LNCAP (cell line): ENCODE measurements at regions not wholly inside any gene's neighbourhood (a gene's known extent, or its start where the extent isn't known, plus 50 kb on each side); places are given as distances from the start of the nearest gene placed in this dataset.

ENCODE experiments used
- CTCF ChIP-seq: fragments of 450-650 bp; IDR thresholded peaks from 2 replicates; pipeline ENCODE4 v1.5.1; 2017; ENCODE audit warnings: mild to moderate bottlenecking

GRCh38 chr1:191575746-191576145, 582.5 kb upstream of the RGS18 start:
- no peak for TF ChIP-seq CTCF

GRCh38 chr1:191577213-191577612, 581.0 kb upstream of the RGS18 start:
- TF ChIP-seq CTCF: no peak

- TF ChIP-seq CTCF: no peak
Observed at GRCh38 chr1:191578281-191578680, 580.0 kb upstream of the RGS18 start.

- no peak for TF ChIP-seq CTCF
Observed at GRCh38 chr1:191579019-191579418, 579.2 kb upstream of the RGS18 start.

- no peak for TF ChIP-seq CTCF
Observed at GRCh38 chr1:191582169-191582568, 576.1 kb upstream of the RGS18 start.

GRCh38 chr1:191585095-191585494, 573.2 kb upstream of the RGS18 start:
- no peak for TF ChIP-seq CTCF

GRCh38 chr1:191588905-191589304, 569.4 kb upstream of the RGS18 start:
- no peak for TF ChIP-seq CTCF

GRCh38 chr1:191589536-191589935, 568.7 kb upstream of the RGS18 start:
- no peak for TF ChIP-seq CTCF
